ENCODE measurements at regions not wholly inside any gene's neighbourhood (a gene's known extent, or its start where the extent isn't known, plus 50 kb on each side); places are given as distances from the start of the nearest gene placed in this dataset.
A peak's percentile ranks its signal among the peaks of the same experiment; 100 is the strongest.

- DNase-seq: no peak
Measured at GRCh38 chrX:23228950-23229448, 105.7 kb upstream of the PTCHD1 start.

GRCh38 chrX:23235051-23235450 lies 99.6 kb upstream of the PTCHD1 start:
- DNase-seq: no peak

GRCh38 chrX:23246001-23246400 lies 88.6 kb upstream of the PTCHD1 start:
- DNase-seq: peak; percentile 8

DNA sequence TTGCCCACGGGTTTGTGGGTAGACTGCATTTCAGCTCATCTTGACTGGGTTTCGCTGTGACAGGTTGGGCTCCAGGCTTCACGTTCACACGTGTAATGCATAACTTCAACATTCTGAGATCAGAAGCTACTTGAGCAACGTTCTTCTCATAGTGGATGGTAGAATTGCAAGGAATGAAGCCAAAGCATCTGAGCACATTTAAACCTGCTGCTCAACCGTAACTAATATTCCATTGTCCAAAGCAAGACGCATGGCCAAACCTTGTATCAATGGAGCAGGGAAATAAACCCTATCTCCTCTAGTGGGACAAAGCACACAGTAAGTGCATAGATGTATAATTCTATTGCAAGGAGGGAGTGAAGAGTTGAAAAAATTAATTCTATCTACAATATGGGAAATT lies 86.5 kb upstream of the PTCHD1 start:
- DNase-seq: no peak

DNA sequence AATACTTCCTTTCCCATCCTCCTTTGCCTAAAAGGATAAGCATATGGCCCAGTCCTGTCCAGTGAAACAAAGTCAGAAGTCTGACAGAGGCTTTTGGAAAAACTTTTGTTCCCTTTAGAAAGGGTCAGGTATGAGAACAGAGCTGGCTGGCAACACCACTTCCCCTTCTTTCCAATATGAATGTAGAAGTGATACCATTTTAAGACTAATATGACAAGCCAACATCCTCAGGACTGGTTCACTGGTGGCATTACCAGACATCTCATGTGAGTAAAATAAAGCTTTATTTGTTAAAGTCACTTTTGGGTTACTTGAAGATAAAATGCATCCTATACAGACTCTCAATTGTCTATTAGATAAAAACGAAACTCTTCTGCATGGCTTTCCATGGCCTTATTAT lies 83.6 kb upstream of the PTCHD1 start:
- no peak for DNase-seq

DNA sequence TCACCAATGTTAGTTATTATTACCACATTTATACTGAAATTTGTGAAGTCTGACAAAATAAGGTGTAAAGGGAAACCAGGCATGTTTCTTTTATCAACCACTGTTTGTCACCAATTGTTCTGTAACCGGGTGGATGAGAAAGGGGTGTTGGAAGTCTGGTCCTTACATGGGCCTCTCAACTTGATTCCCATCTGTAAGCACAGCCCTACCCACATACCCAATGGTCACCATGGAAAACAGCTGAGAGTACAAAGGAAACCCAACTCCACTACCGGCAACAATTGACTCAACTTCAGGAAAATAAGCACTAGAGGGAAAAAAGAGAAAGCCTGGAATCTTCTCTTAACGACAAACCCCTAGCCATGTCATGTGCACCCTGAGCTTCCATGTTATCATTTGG lies 70.8 kb upstream of the PTCHD1 start:
- no peak for DNase-seq

- no peak for DNase-seq
Measured at GRCh38 chrX:23269923-23270322, 64.7 kb upstream of the PTCHD1 start.

DNA sequence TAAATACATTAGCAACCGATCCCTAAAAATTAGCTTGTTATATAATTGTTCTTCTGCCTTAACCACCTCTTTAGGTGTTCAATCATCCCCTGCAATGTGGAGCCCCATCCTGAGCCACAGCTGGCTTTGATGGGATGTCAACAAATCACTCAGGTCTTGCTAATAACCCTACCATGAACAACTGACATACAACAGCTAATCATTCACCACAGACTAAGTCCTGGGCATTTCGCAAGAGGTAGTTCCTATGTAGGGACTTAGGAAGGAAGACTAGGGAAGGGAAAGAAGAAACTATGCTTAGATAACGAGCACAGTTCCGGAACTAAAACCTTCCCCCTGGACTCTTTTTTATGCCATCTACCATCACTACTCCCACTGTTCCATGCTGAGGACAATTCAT lies 63.6 kb upstream of the PTCHD1 start:
- DNase-seq: no peak

GRCh38 chrX:23276475-23276874 lies 58.2 kb upstream of the PTCHD1 start:
- no peak for DNase-seq
